ENCODE measurements at regions not wholly inside any gene's neighbourhood (a gene's known extent, or its start where the extent isn't known, plus 50 kb on each side); places are given as distances from the start of the nearest gene placed in this dataset.

DNA sequence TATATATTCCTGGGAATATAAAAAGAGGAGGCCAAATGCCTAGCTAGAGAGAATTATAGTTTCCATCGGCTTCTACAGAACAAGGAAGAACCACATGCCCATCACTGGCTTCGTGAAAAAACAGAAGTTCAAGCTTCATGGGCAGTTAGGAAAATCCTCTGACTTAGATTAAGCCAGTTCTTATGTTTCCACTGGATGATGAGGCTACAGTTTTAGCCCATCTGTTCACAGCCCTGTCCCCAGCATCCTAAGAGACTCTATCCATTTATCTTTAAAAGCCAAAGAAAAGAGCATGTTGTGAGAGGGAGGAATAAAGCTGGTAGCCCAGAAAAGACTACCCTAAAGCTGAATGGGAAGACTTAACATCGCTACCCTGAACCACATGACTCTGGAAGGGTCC lies 285.5 kb upstream of the WWC1 start:
- WGBS (ENCODE audit: insufficient coverage), result 72% methylated on average over 3 of the region's 3 CpGs
- intact Hi-C loops (cut with micrococcal nuclease), result no loop called here

DNA sequence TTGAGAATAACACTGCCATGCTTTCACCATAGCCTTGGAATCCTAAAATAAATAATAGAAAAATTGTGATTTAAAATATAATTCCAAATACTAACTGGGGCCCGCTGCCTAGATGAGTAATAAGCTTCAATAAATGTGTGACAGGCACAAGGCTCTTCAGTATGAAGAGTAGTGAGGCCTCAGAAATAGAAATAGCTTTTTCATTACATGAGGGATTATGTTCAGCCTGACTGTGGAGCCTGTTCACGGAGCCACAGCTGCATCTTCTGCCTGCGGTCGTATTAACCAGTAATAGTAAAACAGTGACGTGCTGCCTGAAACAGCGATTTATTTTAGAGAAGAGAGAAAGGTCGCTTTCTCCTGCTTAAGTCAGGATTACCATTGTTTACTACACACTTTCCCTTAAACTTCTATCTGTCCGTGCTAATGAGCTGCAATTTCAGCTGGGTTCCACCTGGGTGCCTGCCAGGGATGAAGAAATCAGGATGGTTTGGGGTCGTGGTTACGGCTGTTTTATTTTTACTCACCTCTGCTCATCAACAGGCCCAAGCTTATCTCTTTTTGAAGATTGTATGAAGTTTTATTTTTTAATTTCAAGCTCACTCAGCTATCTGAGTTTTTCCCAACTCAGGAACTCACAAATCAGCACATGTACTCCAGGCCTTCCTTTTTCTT lies 284.9 kb upstream of the WWC1 start:
- Histone ChIP-seq H3K4me1 (ENCODE audit: control insufficient read depth, insufficient read depth, low read length) (no peaks in the 10 kb centered on the region), H3K27ac (ENCODE audit: low read length) (no peak overlapping the region), H3K4me3 (ENCODE audit: low read length) (no peak overlapping the region), H3K9me3 (ENCODE audit: control insufficient read depth, insufficient read depth, low read length) (no peaks in the 10 kb centered on the region), H3K27me3 (ENCODE audit: control insufficient read depth, insufficient read depth, low read length) (no peaks in the 10 kb centered on the region), H3K36me3 (ENCODE audit: control insufficient read depth, insufficient read depth, low read length) (no peaks in the 10 kb centered on the region)
- Mint-ChIP-seq H3K9me3 (peaks cover 0 to 2% of the 10 kb centered on the region in 2 donors), H3K4me1 (no peaks in the 10 kb centered on the region), H3K4me3 (no peak overlapping the region), H3K27me3 (ENCODE audit: low read depth in 2 of 2) (no peaks in the 10 kb centered on the region), H3K36me3 (no peaks in the 10 kb centered on the region), H3K27ac (no peak overlapping the region)
- intact Hi-C loops (cut with micrococcal nuclease), result no loop called here
- ATAC-seq, result no peak
- no peak for TF ChIP-seq CTCF (IDR thresholded peaks at IDR 0.05)
- DNase-seq, result no peak
- 95% methylated on average over 6 of the region's 10 CpGs for WGBS (ENCODE audit: insufficient coverage)

More for the DNA sequence above, 285.5 kb upstream of the WWC1 start:
- H3K4me3 ChIP-seq (ENCODE audit: low read length), result no peak overlapping the region
- ATAC-seq (no peak), DNase-seq (no peak)
- TF ChIP-seq CTCF (IDR thresholded peaks at IDR 0.05), result no peak
- no peaks in the 10 kb centered on the region for H3K27me3 ChIP-seq (ENCODE audit: control insufficient read depth, insufficient read depth, low read length)
- H3K4me1 ChIP-seq (ENCODE audit: control insufficient read depth, insufficient read depth, low read length), result no peaks in the 10 kb centered on the region
- Mint-ChIP-seq H3K4me1 (no peaks in the 10 kb centered on the region), H3K9me3 (peaks cover 0 to 2% of the 10 kb centered on the region in 2 donors), H3K27me3 (ENCODE audit: low read depth in 2 of 2) (no peaks in the 10 kb centered on the region), H3K4me3 (no peak overlapping the region), H3K36me3 (no peaks in the 10 kb centered on the region), H3K27ac (no peak overlapping the region)
- H3K36me3 ChIP-seq (ENCODE audit: control insufficient read depth, insufficient read depth, low read length), result no peaks in the 10 kb centered on the region
- no peak overlapping the region for H3K27ac ChIP-seq (ENCODE audit: low read length)
- H3K9me3 ChIP-seq (ENCODE audit: control insufficient read depth, insufficient read depth, low read length), result no peaks in the 10 kb centered on the region

- Histone ChIP-seq H3K9me3 (ENCODE audit: control insufficient read depth, insufficient read depth, low read length) (no peaks in the 10 kb centered on the region), H3K4me1 (ENCODE audit: control insufficient read depth, insufficient read depth, low read length) (no peaks in the 10 kb centered on the region), H3K27me3 (ENCODE audit: control insufficient read depth, insufficient read depth, low read length) (no peaks in the 10 kb centered on the region), H3K4me3 (ENCODE audit: low read length) (no peak overlapping the region), H3K27ac (ENCODE audit: low read length) (no peak overlapping the region), H3K36me3 (ENCODE audit: control insufficient read depth, insufficient read depth, low read length) (no peaks in the 10 kb centered on the region)
- WGBS (ENCODE audit: insufficient coverage), result 93% methylated on average over 8 of the region's 8 CpGs
- no peak for ATAC-seq
- H3K9me3 Mint-ChIP-seq, result peaks cover 0 to 2% of the 10 kb centered on the region in 2 donors
- no peak overlapping the region for H3K27ac Mint-ChIP-seq
- DNase-seq, result no peak
- no peaks in the 10 kb centered on the region for H3K4me1 Mint-ChIP-seq
- no peaks in the 10 kb centered on the region for H3K36me3 Mint-ChIP-seq
- intact Hi-C loops (cut with micrococcal nuclease), result no loop called here
- no peaks in the 10 kb centered on the region for H3K27me3 Mint-ChIP-seq (ENCODE audit: low read depth in 2 of 2)
- TF ChIP-seq CTCF (IDR thresholded peaks at IDR 0.05), result no peak
- no peak overlapping the region for H3K4me3 Mint-ChIP-seq
Measured at GRCh38 chr5:168007286-168007685, 284.2 kb upstream of the WWC1 start.

- TF ChIP-seq CTCF (IDR thresholded peaks at IDR 0.05), result no peak
- 93% methylated on average over 3 of the region's 4 CpGs for WGBS (ENCODE audit: insufficient coverage)
- Mint-ChIP-seq H3K4me1 (no peaks in the 10 kb centered on the region), H3K27me3 (ENCODE audit: low read depth in 2 of 2) (no peaks in the 10 kb centered on the region), H3K27ac (no peak overlapping the region), H3K4me3 (no peak overlapping the region), H3K9me3 (peaks cover 0 to 2% of the 10 kb centered on the region in 2 donors), H3K36me3 (no peaks in the 10 kb centered on the region)
- H3K27me3 ChIP-seq (ENCODE audit: control insufficient read depth, insufficient read depth, low read length), result no peaks in the 10 kb centered on the region
- no peaks in the 10 kb centered on the region for H3K4me1 ChIP-seq (ENCODE audit: control insufficient read depth, insufficient read depth, low read length)
- no peak overlapping the region for H3K27ac ChIP-seq (ENCODE audit: low read length)
- no peaks in the 10 kb centered on the region for H3K36me3 ChIP-seq (ENCODE audit: control insufficient read depth, insufficient read depth, low read length)
- H3K9me3 ChIP-seq (ENCODE audit: control insufficient read depth, insufficient read depth, low read length), result no peaks in the 10 kb centered on the region
- no peak for ATAC-seq
- H3K4me3 ChIP-seq (ENCODE audit: low read length), result no peak overlapping the region
- intact Hi-C loops (cut with micrococcal nuclease), result no loop called here
- DNase-seq, result no peak
Measured at GRCh38 chr5:168008555-168008954, 282.9 kb upstream of the WWC1 start.

All from natural killer cell (primary cell).